GM13977 (cell line): ENCODE measurements at regions not wholly inside any gene's neighbourhood (a gene's known extent, or its start where the extent isn't known, plus 50 kb on each side); places are given as distances from the start of the nearest gene placed in this dataset.

Source experiments
- DNase-seq: peaks from one replicate; pipeline ENCODE4 v3.0.0; 2012; ENCODE audit warnings: low spot score
- CTCF ChIP-seq: IDR thresholded peaks from 2 replicates; pipeline ENCODE4 v1.5.1; 2012; ENCODE audit warnings: mild to moderate bottlenecking, control low read depth; ENCODE audit not compliant: insufficient read depth; ENCODE audit errors: extremely low read depth, missing control alignments
- in situ Hi-C: fragments of 300-500 bp; cut with MboI; formaldehyde crosslinking; loops from one replicate; pipeline ENCODE4 v1.12.0; 2022; ENCODE audit warnings: low sequenced_read_pairs, low pct_unique_long_range_greater_than_20kb, mixed read lengths, inconsistent platforms; ENCODE audit not compliant: unreplicated experiment

GRCh38 chr16:61544165-61544564, 492.1 kb downstream of the CDH8 start:
- no peak for TF ChIP-seq CTCF
- in situ Hi-C loops, result no loop called here
- DNase-seq, result no peak

- in situ Hi-C loops, result no loop called here
Observed at GRCh38 chr16:61540216-61540615, 496.0 kb downstream of the CDH8 start.

DNA sequence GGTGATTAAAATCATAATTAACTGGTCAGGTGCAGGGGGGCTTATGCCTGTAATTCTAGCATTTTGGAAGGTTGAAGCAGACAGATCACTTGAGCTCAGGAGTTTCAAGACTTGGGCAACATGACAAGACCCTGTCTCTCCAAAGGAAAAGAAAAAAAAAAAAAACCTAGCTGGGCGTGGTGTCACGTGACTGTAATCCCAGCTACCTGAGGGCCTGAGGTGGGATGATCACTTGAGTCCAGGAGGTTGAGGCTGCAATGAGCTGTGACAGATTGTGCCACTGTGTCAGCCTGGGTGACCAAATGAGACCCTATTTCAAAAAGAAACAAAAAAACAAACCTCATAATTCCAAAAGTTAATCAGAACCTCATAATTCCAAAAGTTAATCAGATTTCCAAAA, 505.5 kb downstream of the CDH8 start:
- no peak for TF ChIP-seq CTCF
- no peak for DNase-seq
- in situ Hi-C loops, result no loop called here

More at GRCh38 chr16:61540216-61540615, 496.0 kb downstream of the CDH8 start:
- TF ChIP-seq CTCF, result no peak
- no peak for DNase-seq

DNA sequence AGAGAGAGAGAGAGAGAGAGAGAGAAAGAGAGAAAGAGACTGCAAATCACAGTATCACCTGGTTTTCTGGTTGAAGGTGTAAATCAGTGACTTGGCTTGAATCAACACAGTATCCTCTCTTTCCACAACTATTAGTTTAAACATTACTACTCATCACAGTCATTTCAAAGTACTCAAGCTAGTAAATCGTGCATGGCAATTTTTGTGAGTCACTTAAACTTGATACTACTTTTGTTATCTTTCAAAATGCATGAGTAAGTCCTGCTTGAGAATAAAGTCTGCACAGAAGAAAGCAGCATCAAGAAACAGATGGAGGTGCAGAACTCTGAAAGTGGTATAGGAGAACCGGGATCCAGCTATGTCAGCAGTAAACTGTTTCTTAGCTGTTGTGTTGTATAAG, 535.4 kb downstream of the CDH8 start:
- TF ChIP-seq CTCF, result no peak
- in situ Hi-C loops, result no loop called here
- no peak for DNase-seq

GRCh38 chr16:61480250-61480649, 556.0 kb downstream of the CDH8 start:
- in situ Hi-C loops, result no loop called here
- no peak for DNase-seq
- no peak for TF ChIP-seq CTCF

GRCh38 chr16:61471737-61472136, 564.5 kb downstream of the CDH8 start:
- DNase-seq, result no peak
- TF ChIP-seq CTCF, result no peak
- in situ Hi-C loops, result no loop called here

- in situ Hi-C loops, result no loop called here
- DNase-seq, result no peak
- no peak for TF ChIP-seq CTCF
Observed at GRCh38 chr16:61471023-61471422, 565.2 kb downstream of the CDH8 start.
